Activated CD4-positive, alpha-beta T cell treated with anti-CD3 and anti-CD28 coated beads for 36 hours (primary cell): ENCODE measurements at regions not wholly inside any gene's neighbourhood (a gene's known extent, or its start where the extent isn't known, plus 50 kb on each side); places are given as distances from the start of the nearest gene placed in this dataset.

Experiments
- ATAC-seq: fragments of 200-7000 bp; cut with Tn5 transposase; one replicate; pipeline ENCODE4 v1.10.0; 2021; ENCODE audit warnings: mild to moderate bottlenecking, moderate library complexity
- CTCF ChIA-PET: fragments of 350-600 bp; sonication (Branson Sonifier 250); formaldehyde crosslinking; loops from one replicate; lab custom pipeline; 2021; ENCODE audit warnings: antibody characterized with exemption; lab: Charles Lee
- POLR2A ChIA-PET: fragments of 350-600 bp; sonication (Branson Sonifier 250); formaldehyde crosslinking; loops from one replicate; lab custom pipeline; 2021; ENCODE audit warnings: antibody characterized with exemption, inconsistent platforms; lab: Charles Lee
- DNase-seq: peaks from one replicate; pipeline ENCODE4 v3.0.0-alpha.2; 2020
- H3K27ac Mint-ChIP-seq: one replicate; pipeline ENCODE4 v1.8.0; 2021; ENCODE audit warnings: mixed read lengths
- H3K27me3 Mint-ChIP-seq: one replicate; pipeline ENCODE4 v1.8.0; 2021; ENCODE audit warnings: mixed read lengths
- H3K36me3 Mint-ChIP-seq: one replicate; pipeline ENCODE4 v1.8.0; 2021; ENCODE audit warnings: low read depth, mixed read lengths
- H3K4me1 Mint-ChIP-seq: one replicate; pipeline ENCODE4 v1.8.0; 2021; ENCODE audit warnings: mixed read lengths
- H3K4me3 Mint-ChIP-seq: one replicate; pipeline ENCODE4 v1.8.0; 2021; ENCODE audit warnings: mild to moderate bottlenecking, moderate library complexity, mixed read lengths
- H3K9me3 Mint-ChIP-seq: one replicate; pipeline ENCODE4 v1.8.0; 2021; ENCODE audit warnings: low read depth, mixed read lengths
- intact Hi-C, 2 experiments: fragments of 100-400 bp; cut with DNase I in 1 of 2; cut with micrococcal nuclease in 1 of 2; formaldehyde crosslinking; loops; one replicate each; pipeline versions ENCODE4 v1.14.2 to v1.15.1; 2022 to 2024; cut with DNase I, micrococcal nuclease

DNA sequence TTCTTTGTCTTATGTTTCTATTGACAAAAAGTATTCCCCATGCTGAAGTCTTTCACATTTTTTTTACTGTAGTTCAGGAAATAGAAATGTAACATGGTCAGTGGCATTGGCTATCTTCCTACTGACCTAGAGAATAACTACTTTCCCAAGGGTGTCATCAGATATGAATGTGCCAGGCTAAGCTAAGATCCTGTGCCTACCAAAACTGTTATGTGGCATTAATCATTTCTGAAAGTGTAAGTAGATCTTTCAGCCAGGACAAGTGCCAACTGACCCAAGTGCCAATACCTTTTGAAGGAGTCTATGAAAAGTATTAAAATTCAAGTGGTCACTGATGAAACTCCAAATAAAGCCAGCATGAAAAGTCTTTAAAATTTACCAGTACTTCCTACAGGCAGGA is 165.3 kb downstream of the TNFSF18 start:
- ATAC-seq (no peak), DNase-seq (no peak)
- ChIA-PET CTCF (interaction anchor here (0.7 to 1.5 kb wide), 3 partner anchors 9 to 177 kb away, joined by 3 to 4 read pairs (median 4); no protein-coding TSS in a partner anchor), POLR2A (no interaction called here)
- intact Hi-C loops: no loop called here
- Mint-ChIP-seq H3K4me3 (no peak overlapping the region), H3K36me3 (no peaks in the 10 kb centered on the region), H3K9me3 (no peaks in the 10 kb centered on the region), H3K27ac (no peak overlapping the region), H3K4me1 (peaks cover 14% of the 10 kb centered on the region), H3K27me3 (peaks cover 45% of the 10 kb centered on the region)

DNA sequence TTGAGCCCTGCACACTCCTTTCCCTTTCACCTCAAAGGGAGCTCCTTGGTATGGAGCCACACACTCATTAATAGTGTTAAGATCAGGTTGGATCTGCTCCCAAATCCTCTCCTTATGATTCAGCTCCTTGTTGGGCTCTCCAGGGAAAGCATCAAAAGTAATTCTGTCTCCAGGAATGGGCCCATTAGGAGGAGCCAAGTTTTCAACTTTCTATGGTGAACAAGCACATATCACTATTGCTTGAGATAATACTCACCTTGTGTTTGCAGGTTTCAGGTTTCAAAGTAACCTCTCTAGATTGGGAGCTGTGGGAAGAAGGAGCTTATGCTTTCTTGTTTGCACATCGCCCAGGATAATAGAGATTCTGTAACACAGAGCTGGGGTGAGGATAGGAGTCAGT is 164.8 kb downstream of the TNFSF18 start:
- ATAC-seq (no peak), DNase-seq (no peak)
- H3K4me1 Mint-ChIP-seq: peaks cover 14% of the 10 kb centered on the region
- peaks cover 39% of the 10 kb centered on the region for H3K27me3 Mint-ChIP-seq
- ChIA-PET CTCF (interaction anchor here (0.7 to 1.5 kb wide), 5 partner anchors 9 to 178 kb away, joined by 3 to 4 read pairs (median 3); no protein-coding TSS in a partner anchor), POLR2A (no interaction called here)
- no peaks in the 10 kb centered on the region for H3K9me3 Mint-ChIP-seq
- intact Hi-C loops: no loop called here
- H3K4me3 Mint-ChIP-seq: no peak overlapping the region
- no peak overlapping the region for H3K27ac Mint-ChIP-seq
- no peaks in the 10 kb centered on the region for H3K36me3 Mint-ChIP-seq

DNA sequence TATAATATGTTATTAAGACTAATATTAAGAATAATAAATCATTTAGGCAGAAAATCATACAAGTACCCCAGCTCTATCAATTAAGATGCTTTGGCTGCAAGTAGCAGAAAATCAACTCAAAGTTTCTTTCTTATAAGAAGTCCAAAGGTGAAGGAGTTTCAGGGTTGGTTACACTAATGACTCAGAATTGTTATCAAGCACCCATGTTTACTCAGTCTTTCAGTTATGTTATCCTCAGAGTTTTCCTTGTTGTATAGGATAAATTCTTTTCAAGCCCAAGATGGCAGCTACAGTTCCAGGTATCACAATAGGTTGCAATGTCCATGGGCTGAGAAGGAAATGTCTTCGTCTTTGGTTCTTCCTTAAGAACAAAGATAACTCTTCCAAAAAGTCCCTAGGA is 163.6 kb downstream of the TNFSF18 start:
- POLR2A ChIA-PET: no interaction called here
- H3K27me3 Mint-ChIP-seq: peaks cover 36% of the 10 kb centered on the region
- H3K27ac Mint-ChIP-seq: no peak overlapping the region
- peaks cover 14% of the 10 kb centered on the region for H3K4me1 Mint-ChIP-seq
- H3K4me3 Mint-ChIP-seq: no peak overlapping the region
- no peaks in the 10 kb centered on the region for H3K36me3 Mint-ChIP-seq
- intact Hi-C loops: no loop called here
- no peaks in the 10 kb centered on the region for H3K9me3 Mint-ChIP-seq
- CTCF ChIA-PET: interaction anchor here (1.4 kb wide), 1 partner anchor 61 kb away, joined by 3 read pairs; no protein-coding TSS in a partner anchor
- DNase-seq (no peak), ATAC-seq (no peak)

DNA sequence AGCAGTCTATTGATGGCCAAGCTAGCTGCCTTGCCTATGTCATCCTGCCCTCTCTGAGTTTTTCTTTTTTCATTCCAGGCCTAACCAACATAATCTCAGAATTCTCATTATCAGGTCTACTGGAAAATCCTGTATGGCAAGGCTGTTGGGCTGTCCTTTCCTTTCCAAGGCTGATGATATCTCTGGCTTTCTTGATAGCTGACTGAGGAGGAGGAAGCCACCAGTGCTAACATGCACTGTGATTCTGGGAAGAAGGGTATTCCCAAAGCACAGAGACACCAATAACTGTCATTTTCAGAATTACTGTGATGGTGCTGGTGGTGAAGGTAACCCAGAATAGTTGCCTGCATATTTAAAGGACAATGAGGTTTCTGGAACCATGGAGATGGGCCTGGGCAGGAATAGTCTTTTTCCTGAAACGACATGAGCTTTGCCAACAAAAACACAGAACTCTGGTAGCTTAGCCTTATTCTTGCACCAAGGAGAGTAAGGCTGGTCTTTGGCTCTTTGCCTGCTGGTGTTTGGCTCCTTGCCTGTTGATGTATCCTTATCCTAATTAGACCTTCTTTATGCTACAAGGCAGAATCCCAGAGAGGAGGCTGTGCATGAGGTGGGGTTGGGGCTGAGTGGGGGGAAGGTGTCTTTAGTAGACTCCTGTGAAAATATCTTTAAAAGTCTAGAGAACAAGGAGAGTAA is 157.4 kb downstream of the TNFSF18 start:
- intact Hi-C loops: loop anchor here (5.0 to 10.0 kb wide), 6 partner anchors 74 to 1262 kb away; partner anchors contain the start of genes RABGAP1L (in 1 of the 2) and TNFSF4 (in 1 of the 2)
- Mint-ChIP-seq H3K27ac (no peak overlapping the region), H3K4me3 (no peak overlapping the region), H3K4me1 (peaks cover 33% of the 10 kb centered on the region), H3K9me3 (no peaks in the 10 kb centered on the region), H3K27me3 (peaks cover 30% of the 10 kb centered on the region), H3K36me3 (no peaks in the 10 kb centered on the region)
- POLR2A ChIA-PET: no interaction called here
- DNase-seq (peak; percentile 5), ATAC-seq (no peak)
- CTCF ChIA-PET: interaction anchor here (0.5 to 2.5 kb wide), 3 partner anchors 148 to 536 kb away, joined by 3 to 32 read pairs (median 4); no protein-coding TSS in a partner anchor

DNA sequence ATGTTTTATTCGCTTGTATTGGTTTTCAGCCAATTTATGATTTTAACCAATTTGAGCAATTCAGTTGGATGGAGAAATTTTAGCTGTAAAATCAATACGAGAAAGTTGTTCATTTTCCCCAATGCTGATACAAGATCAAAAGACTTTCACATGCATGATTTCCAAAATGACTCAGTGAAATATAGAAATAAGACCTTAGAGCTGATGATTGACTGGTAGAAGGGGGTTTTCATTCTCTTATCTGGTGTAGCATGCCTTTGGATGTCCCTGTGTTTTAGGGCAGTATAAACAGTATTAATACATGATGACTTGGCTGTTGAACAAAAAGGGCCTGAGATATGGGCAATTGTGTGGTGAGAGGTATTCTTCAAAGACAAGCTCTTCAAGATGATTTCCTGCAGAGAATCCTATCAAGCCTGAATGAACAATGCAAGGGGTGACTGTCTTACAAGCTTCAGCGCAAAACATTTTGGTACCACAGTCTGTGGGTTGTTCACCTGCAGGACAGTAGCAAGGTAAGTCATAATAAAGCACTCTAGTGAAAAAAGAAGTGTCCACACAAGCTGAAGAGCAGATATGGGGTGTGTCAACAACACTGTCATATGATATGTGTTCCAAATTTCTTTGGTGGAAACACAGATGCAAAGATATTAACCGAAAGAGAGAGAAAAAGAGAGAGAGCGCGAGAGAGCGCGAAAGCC is 156.2 kb downstream of the TNFSF18 start:
- Mint-ChIP-seq H3K4me1 (peaks cover 41% of the 10 kb centered on the region), H3K27me3 (peaks cover 32% of the 10 kb centered on the region), H3K27ac (peak overlapping the region; percentile 32), H3K4me3 (peak overlapping the region; percentile 20), H3K36me3 (no peaks in the 10 kb centered on the region), H3K9me3 (no peaks in the 10 kb centered on the region)
- ATAC-seq (peak; percentile 45), DNase-seq (peak; percentile 9)
- intact Hi-C loops: loop anchor here (1.0 to 10.0 kb wide), 16 partner anchors 11 to 1260 kb away; partner anchors contain the start of genes RABGAP1L (in 1 of the 2) and TNFSF4 (in 1 of the 2)
- ChIA-PET CTCF (interaction anchor here (0.6 to 2.5 kb wide), 14 partner anchors 8 to 305 kb away, joined by 3 to 32 read pairs (median 4); partner anchors contain the start of gene FASLG), POLR2A (interaction anchor here (0.6 to 1.6 kb wide), 11 partner anchors 27 to 443 kb away, joined by 3 to 7 read pairs (median 4); no protein-coding TSS in a partner anchor)

DNA sequence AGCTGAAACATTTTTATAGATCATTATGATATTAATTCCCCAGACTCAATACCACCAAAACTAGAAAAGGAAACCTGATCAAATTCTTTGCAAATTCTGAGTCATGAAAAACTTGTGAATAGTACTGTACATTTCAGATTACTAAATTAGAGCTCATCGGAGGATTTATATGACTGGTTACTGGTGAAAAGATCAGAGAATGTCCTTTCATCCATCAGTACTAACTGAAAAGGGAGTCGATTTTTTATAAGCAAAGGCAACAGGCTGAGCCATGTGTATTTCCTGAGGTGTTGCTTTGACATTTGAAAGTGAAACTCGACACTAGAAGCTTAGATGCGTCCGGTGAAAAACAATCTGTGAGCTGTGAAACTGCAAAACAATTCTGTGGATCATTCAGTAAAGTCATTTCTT is 155.7 kb downstream of the TNFSF18 start:
- ATAC-seq (peak; percentile 84), DNase-seq (peak; percentile 35)
- Mint-ChIP-seq H3K4me1 (peaks cover 42% of the 10 kb centered on the region), H3K9me3 (no peaks in the 10 kb centered on the region), H3K36me3 (no peaks in the 10 kb centered on the region), H3K27ac (peak overlapping the region; percentile 32), H3K4me3 (peak overlapping the region; percentile 20), H3K27me3 (peaks cover 29% of the 10 kb centered on the region)
- ChIA-PET POLR2A (interaction anchor here (0.8 to 1.6 kb wide), 10 partner anchors 28 to 311 kb away, joined by 3 to 7 read pairs (median 4); no protein-coding TSS in a partner anchor), CTCF (interaction anchor here (0.6 to 2.5 kb wide), 14 partner anchors 8 to 306 kb away, joined by 3 to 32 read pairs (median 4); partner anchors contain the start of gene FASLG)
- intact Hi-C loops: loop anchor here (1.0 to 10.0 kb wide), 11 partner anchors 12 to 1260 kb away; partner anchors contain the start of gene RABGAP1L (in 1 of the 2)

DNA sequence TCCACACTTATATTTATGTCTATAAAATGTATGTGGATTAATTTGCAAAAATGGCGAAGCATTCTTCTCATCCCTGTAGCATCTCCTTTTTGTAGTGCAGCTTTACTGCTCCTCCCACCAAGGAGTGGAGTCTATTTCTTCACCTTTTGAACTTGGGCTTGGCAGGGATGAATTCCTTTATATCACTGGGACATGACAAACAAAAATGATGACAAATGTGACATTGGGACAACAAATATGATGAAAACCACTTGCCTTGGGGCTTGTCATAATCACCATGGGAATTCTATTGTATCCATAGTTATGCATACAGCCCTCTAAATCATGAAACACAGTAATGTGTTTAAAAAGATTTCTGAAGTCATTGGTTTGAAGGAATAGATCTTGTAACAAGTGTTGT is 155.0 kb downstream of the TNFSF18 start:
- Mint-ChIP-seq H3K36me3 (no peaks in the 10 kb centered on the region), H3K27ac (no peak overlapping the region), H3K9me3 (no peaks in the 10 kb centered on the region), H3K4me3 (no peak overlapping the region), H3K4me1 (peaks cover 47% of the 10 kb centered on the region), H3K27me3 (peaks cover 32% of the 10 kb centered on the region)
- POLR2A ChIA-PET: interaction anchor here (0.9 to 1.6 kb wide), 4 partner anchors 29 to 151 kb away, joined by 4 to 7 read pairs (median 5); no protein-coding TSS in a partner anchor
- intact Hi-C loops: loop anchor here (1.0 to 10.0 kb wide), 12 partner anchors 12 to 1259 kb away; partner anchors contain the start of gene RABGAP1L (in 1 of the 2)
- DNase-seq (no peak), ATAC-seq (no peak)
- CTCF ChIA-PET: interaction anchor here (0.7 to 2.5 kb wide), 7 partner anchors 10 to 237 kb away, joined by 3 to 32 read pairs (median 4); partner anchors contain the start of gene FASLG

DNA sequence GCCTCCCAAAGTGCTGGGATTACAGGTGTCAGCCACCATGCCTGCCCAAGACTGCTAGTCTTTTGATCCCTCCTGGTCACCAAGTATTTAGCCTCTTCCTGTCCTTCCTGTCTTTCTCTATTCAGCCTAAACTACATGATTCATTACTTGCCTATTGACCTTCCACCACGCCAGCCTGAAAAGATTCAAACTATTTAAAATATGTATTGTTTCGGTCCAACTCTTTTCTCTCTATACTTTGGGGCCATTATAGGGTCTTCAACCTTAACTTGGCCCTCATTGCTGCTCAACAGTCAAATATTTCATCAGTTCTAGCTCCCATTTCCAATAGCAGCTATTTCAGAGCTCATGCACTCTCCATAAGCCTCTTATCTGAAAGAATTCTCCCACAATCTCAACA is 153.0 kb downstream of the TNFSF18 start:
- ChIA-PET CTCF (interaction anchor here (0.9 to 1.5 kb wide), 3 partner anchors 15 to 156 kb away, joined by 3 to 4 read pairs (median 3); no protein-coding TSS in a partner anchor), POLR2A (interaction anchor here (0.5 kb wide), 1 partner anchor 143 kb away, joined by 8 read pairs; no protein-coding TSS in a partner anchor)
- Mint-ChIP-seq H3K9me3 (no peaks in the 10 kb centered on the region), H3K36me3 (no peaks in the 10 kb centered on the region), H3K27ac (no peak overlapping the region), H3K4me1 (peaks cover 49% of the 10 kb centered on the region), H3K27me3 (peaks cover 29% of the 10 kb centered on the region), H3K4me3 (no peak overlapping the region)
- no peak for DNase-seq
- intact Hi-C loops: loop anchor here (2.0 to 10.0 kb wide), 7 partner anchors 19 to 1257 kb away; partner anchors contain the start of genes RABGAP1L (in 1 of the 2) and TNFSF4 (in 1 of the 2)
- ATAC-seq: no peak

DNA sequence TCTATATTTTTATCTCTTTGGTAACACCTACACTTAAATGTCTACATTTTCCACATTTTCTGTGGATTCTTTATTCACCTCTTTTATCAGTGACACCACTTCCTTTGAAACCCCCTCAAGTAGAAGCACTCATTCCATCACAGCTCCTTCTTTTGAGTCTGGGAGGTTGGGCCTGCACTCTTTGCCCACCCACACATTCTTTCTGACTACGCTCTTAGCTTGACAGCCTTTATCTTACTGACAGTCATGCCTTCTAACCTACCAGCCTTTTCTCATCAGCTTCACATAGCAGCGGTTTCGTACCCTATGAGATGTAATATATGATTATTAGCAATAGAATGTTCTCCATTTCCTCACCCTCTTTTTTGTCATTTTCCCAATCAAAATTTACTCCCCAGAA is 151.9 kb downstream of the TNFSF18 start:
- ChIA-PET CTCF (interaction anchor here (0.9 to 1.5 kb wide), 3 partner anchors 16 to 157 kb away, joined by 3 to 4 read pairs (median 3); no protein-coding TSS in a partner anchor), POLR2A (interaction anchor here (0.6 kb wide), 1 partner anchor 145 kb away, joined by 3 read pairs; no protein-coding TSS in a partner anchor)
- no peak for ATAC-seq
- H3K4me1 Mint-ChIP-seq: peaks cover 38% of the 10 kb centered on the region
- H3K27me3 Mint-ChIP-seq: peaks cover 27% of the 10 kb centered on the region
- DNase-seq: peak; percentile 16
- no peaks in the 10 kb centered on the region for H3K9me3 Mint-ChIP-seq
- intact Hi-C loops: loop anchor here (2.0 to 10.0 kb wide), 6 partner anchors 152 to 1256 kb away; partner anchors contain the start of genes RABGAP1L (in 1 of the 2) and TNFSF4 (in 1 of the 2)
- no peak overlapping the region for H3K27ac Mint-ChIP-seq
- H3K4me3 Mint-ChIP-seq: no peak overlapping the region
- H3K36me3 Mint-ChIP-seq: no peaks in the 10 kb centered on the region

DNA sequence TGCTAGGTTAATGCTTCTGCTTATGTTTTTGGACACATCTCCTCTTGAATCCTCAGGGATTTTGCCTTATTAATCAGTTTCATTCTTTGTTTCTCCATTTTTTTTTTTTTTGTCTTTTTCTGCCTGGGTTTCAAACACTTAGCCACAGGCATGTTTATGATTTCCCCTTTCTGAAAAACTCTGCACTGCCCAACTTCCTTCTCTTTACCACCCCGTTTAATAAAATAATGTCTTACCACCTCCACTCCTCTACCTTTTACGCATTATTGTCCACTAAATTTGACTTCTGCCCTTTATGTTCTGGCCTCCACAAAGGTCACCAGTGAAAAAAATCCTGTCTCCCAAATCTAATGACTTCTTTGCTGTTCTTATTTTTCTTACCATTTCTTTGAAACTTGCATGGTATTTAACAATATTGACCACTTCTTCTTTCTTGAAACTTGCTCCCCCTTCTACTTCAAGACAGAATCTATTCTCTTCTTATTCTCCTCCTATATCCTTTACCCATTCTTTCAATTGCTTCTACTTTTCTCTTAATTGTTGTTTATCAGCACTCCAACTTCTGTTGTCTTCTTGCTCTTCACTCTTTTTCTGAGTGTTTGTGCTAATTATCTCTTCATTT is 150.3 kb downstream of the TNFSF18 start:
- peaks cover 33% of the 10 kb centered on the region for H3K27me3 Mint-ChIP-seq
- ChIA-PET CTCF (interaction anchor here (1.5 kb wide), 1 partner anchor 158 kb away, joined by 7 read pairs; no protein-coding TSS in a partner anchor), POLR2A (no interaction called here)
- H3K9me3 Mint-ChIP-seq: no peaks in the 10 kb centered on the region
- intact Hi-C loops: no loop called here
- no peaks in the 10 kb centered on the region for H3K36me3 Mint-ChIP-seq
- no peak for ATAC-seq
- DNase-seq: no peak
- H3K27ac Mint-ChIP-seq: no peak overlapping the region
- H3K4me1 Mint-ChIP-seq: peaks cover 26% of the 10 kb centered on the region
- no peak overlapping the region for H3K4me3 Mint-ChIP-seq
